SH-SY5Y (cell line): ENCODE measurements at regions not wholly inside any gene's neighbourhood (a gene's known extent, or its start where the extent isn't known, plus 50 kb on each side); places are given as distances from the start of the nearest gene placed in this dataset.

ENCODE experiments used
- GATA2 ChIP-seq: IDR thresholded peaks from 2 replicates; pipeline ENCODE4 v1.6.1; 2011; ENCODE audit warnings: mild to moderate bottlenecking, low read depth, low read length
- GATA3 ChIP-seq: IDR thresholded peaks from 2 replicates; pipeline ENCODE4 v1.6.1; 2011; ENCODE audit warnings: low read depth, mild to moderate bottlenecking, low read length, moderate library complexity

GRCh38 chr6:95867205-95867604 is 148.6 kb upstream of the FUT9 start:
- TF ChIP-seq GATA3 (no peak), GATA2 (no peak)
